ENCODE measurements at regions not wholly inside any gene's neighbourhood (a gene's known extent, or its start where the extent isn't known, plus 50 kb on each side); places are given as distances from the start of the nearest gene placed in this dataset.
A peak's percentile ranks its signal among the peaks of the same experiment; 100 is the strongest.
"Not testable (repeated sequence)": the region's sequence is repeated elsewhere in the genome, so short reads cannot be mapped to it uniquely, and the experiment has no call there.

DNA sequence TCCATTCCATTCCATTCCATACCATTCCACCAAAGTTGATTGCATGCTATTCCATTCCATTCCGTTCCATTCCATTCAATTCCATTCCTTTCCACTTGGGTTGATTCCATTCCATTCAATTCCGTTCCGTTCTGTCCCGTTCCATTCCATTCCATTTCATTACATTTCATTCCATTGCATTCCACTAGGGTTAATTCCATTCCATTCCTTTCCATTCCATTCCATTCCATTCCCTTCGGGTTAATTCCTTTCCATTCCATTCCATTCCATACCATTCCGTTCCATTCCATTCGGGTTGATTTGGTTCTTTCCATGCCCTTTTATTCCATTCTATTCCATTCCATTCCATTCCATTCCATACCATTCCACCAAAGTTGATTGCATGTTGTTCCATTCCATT is 131.9 kb downstream of the CWH43 start:
- not testable (repeated sequence) for H3K27ac Mint-ChIP-seq; DNase-seq (ENCODE audit: low spot score in 2 of 2); ATAC-seq
- peaks cover 71 to 78% of the 10 kb centered on the region in 2 donors for H3K9me3 Mint-ChIP-seq
- H3K36me3 Mint-ChIP-seq = peaks cover 60 to 64% of the 10 kb centered on the region in 2 donors

DNA sequence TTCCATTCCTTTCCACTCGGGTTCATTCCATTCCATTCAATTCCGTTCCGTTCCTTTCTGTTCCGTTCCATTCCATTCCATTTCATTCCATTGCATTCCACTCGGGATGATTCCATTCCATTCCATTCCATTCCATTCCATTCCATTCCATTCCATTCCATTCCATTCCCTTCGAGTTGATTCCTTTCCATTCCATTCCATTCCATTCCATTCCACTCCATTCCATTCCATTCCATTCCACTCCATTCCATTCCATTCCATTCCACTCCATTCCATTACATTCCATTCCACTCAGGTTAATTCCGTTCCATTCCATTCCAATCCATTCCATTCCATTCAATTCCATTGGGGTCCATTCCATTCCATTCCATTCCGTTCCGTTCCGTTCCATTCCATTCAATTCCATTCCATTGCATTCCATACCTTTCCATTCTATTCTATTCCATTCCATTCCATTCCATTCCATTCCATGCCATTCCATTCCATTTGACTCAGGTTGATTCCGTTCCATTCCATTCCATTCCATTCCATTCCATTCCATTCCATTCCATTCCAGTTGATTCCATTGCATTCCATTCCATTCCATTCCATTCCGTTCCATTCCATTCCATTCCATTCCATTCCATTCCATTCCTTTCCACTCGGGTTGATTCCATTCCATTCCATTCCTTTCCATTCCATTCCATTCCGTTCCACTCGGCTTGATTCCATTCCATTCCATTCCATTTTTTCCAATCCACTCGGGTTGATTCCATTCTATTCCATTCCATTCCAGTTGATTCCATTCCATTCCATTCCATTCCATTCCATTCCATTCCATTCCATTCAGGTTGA is 132.5 kb downstream of the CWH43 start:
- not testable (repeated sequence) for H3K27ac Mint-ChIP-seq
- peaks cover 65 to 75% of the 10 kb centered on the region in 2 donors for H3K9me3 Mint-ChIP-seq
- ATAC-seq = peak; percentile 28 to 36

GRCh38 chr4:49119345-49119744 is 133.3 kb downstream of the CWH43 start:
- peaks cover 52 to 57% of the 10 kb centered on the region in 2 donors for H3K36me3 Mint-ChIP-seq
- H3K9me3 Mint-ChIP-seq = peaks cover 62 to 69% of the 10 kb centered on the region in 2 donors
- DNase-seq (ENCODE audit: low spot score in 2 of 2); ATAC-seq: not testable (repeated sequence)
- H3K27ac Mint-ChIP-seq = peak overlapping the region in 1 of 2 donors; percentile 0

More for the DNA sequence above, 132.5 kb downstream of the CWH43 start:
- DNase-seq (ENCODE audit: low spot score in 2 of 2) = not testable (repeated sequence)
- H3K36me3 Mint-ChIP-seq = peaks cover 55 to 61% of the 10 kb centered on the region in 2 donors

- not testable (repeated sequence) for H3K27ac Mint-ChIP-seq; ATAC-seq; DNase-seq (ENCODE audit: low spot score in 2 of 2)
- Mint-ChIP-seq H3K36me3 (peaks cover 49 to 54% of the 10 kb centered on the region in 2 donors), H3K9me3 (peaks cover 54 to 60% of the 10 kb centered on the region in 2 donors)
Measured at GRCh38 chr4:49120042-49120779, 134.1 kb downstream of the CWH43 start.

GRCh38 chr4:49120804-49121203 is 134.7 kb downstream of the CWH43 start:
- H3K36me3 Mint-ChIP-seq = peaks cover 49 to 54% of the 10 kb centered on the region in 2 donors
- not testable (repeated sequence) for DNase-seq (ENCODE audit: low spot score in 2 of 2); H3K27ac Mint-ChIP-seq
- peaks cover 49 to 55% of the 10 kb centered on the region in 2 donors for H3K9me3 Mint-ChIP-seq
- peak; percentile 13 to 34 for ATAC-seq

- DNase-seq (ENCODE audit: low spot score in 2 of 2); ATAC-seq; H3K27ac Mint-ChIP-seq: not testable (repeated sequence)
- H3K36me3 Mint-ChIP-seq = peaks cover 10 to 16% of the 10 kb centered on the region in 2 donors
- peaks cover 17 to 29% of the 10 kb centered on the region in 2 donors for H3K9me3 Mint-ChIP-seq
Measured at GRCh38 chr4:49126443-49126842, 140.4 kb downstream of the CWH43 start.

GRCh38 chr4:49126858-49127257 is 140.8 kb downstream of the CWH43 start:
- Mint-ChIP-seq H3K36me3 (peaks cover 14 to 20% of the 10 kb centered on the region in 2 donors), H3K9me3 (peaks cover 21 to 33% of the 10 kb centered on the region in 2 donors)
- not testable (repeated sequence) for ATAC-seq; DNase-seq (ENCODE audit: low spot score in 2 of 2); H3K27ac Mint-ChIP-seq

- not testable (repeated sequence) for DNase-seq (ENCODE audit: low spot score in 2 of 2); ATAC-seq; H3K27ac Mint-ChIP-seq
- Mint-ChIP-seq H3K9me3 (peaks cover 31 to 38% of the 10 kb centered on the region in 2 donors), H3K36me3 (peaks cover 21 to 25% of the 10 kb centered on the region in 2 donors)
Measured at GRCh38 chr4:49129385-49129784, 143.3 kb downstream of the CWH43 start.

DNA sequence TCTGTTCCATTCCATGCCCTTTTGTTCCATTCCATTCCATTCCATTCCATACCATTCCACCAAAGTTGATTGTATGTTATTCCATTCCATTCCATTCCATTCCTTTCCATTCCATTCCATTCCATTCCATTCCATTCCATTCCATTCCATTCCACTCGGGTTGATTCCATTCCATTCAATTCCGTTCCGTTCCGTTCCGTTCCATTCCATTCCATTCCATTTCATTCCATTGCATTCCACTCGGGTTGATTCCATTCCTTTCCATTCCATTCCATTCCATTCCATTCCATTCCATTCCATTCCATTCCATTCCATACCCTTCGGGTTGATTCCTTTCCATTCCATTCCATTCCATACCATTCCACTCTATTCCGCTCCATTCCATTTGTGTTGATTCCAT is 143.8 kb downstream of the CWH43 start:
- not testable (repeated sequence) for H3K27ac Mint-ChIP-seq, ATAC-seq

GRCh38 chr4:49130724-49131123 is 144.6 kb downstream of the CWH43 start:
- Mint-ChIP-seq H3K36me3 (peaks cover 21 to 31% of the 10 kb centered on the region in 2 donors), H3K9me3 (peaks cover 31 to 46% of the 10 kb centered on the region in 2 donors)
- not testable (repeated sequence) for H3K27ac Mint-ChIP-seq; DNase-seq (ENCODE audit: low spot score in 2 of 2); ATAC-seq

More for the DNA sequence above, 143.8 kb downstream of the CWH43 start:
- Mint-ChIP-seq H3K9me3 (peaks cover 31 to 43% of the 10 kb centered on the region in 2 donors), H3K36me3 (peaks cover 21 to 30% of the 10 kb centered on the region in 2 donors)
- DNase-seq (ENCODE audit: low spot score in 2 of 2) = not testable (repeated sequence)

- H3K36me3 Mint-ChIP-seq = peaks cover 26 to 39% of the 10 kb centered on the region in 2 donors
- ATAC-seq = peak in 1 of 2 donors; percentile 29
- peaks cover 32 to 42% of the 10 kb centered on the region in 2 donors for H3K9me3 Mint-ChIP-seq
- not testable (repeated sequence) for H3K27ac Mint-ChIP-seq; DNase-seq (ENCODE audit: low spot score in 2 of 2)
Measured at GRCh38 chr4:49137043-49137442, 151.0 kb downstream of the CWH43 start.

GRCh38 chr4:49137961-49138360 is 151.9 kb downstream of the CWH43 start:
- Mint-ChIP-seq H3K9me3 (peaks cover 32 to 46% of the 10 kb centered on the region in 2 donors), H3K36me3 (peaks cover 31 to 44% of the 10 kb centered on the region in 2 donors)
- DNase-seq (ENCODE audit: low spot score in 2 of 2); H3K27ac Mint-ChIP-seq; ATAC-seq: not testable (repeated sequence)

- ATAC-seq; DNase-seq (ENCODE audit: low spot score in 2 of 2): not testable (repeated sequence)
Measured at GRCh38 chr4:49138818-49139217, 152.7 kb downstream of the CWH43 start.

DNA sequence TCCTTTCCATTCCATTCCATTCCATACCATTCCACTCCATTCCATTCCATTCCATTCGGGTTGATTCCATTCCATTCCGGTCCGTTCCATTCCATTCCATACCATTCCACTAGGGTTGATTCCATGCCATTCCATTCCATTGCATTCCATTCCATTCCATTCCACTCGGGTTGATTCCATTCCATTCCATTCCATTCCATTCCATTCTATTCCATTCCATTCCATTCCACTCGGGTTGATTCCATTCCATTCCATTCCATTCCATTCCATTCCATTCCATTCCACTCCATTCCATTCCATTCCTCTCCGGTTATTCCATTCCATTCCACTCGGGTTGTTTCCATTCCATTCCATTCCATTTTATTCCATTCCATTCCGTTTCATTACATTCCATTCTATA is 153.4 kb downstream of the CWH43 start:
- peaks cover 40 to 48% of the 10 kb centered on the region in 2 donors for H3K36me3 Mint-ChIP-seq
- ATAC-seq = peak in 1 of 2 donors; percentile 28
- H3K9me3 Mint-ChIP-seq = peaks cover 41 to 50% of the 10 kb centered on the region in 2 donors

More at GRCh38 chr4:49138818-49139217, 152.7 kb downstream of the CWH43 start:
- peaks cover 37 to 47% of the 10 kb centered on the region in 2 donors for H3K36me3 Mint-ChIP-seq
- peaks cover 39 to 50% of the 10 kb centered on the region in 2 donors for H3K9me3 Mint-ChIP-seq
- not testable (repeated sequence) for H3K27ac Mint-ChIP-seq

DNA sequence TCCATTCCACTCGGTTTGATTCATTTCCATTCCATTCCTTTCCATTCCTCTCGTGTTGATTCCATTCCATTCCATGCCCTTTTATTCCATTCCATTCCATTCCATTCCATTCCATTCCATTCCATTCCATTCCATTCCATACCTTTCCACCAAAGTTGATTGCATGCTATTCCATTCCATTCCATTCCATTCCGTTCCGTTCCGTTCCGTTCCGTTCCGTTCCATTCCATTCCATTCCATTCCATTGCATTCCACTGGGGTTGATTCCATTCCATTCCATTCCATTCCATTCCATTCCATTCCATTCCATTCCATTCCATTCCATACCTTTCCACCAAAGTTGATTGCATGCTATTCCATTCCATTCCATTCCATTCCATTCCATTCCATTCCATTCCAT is 154.3 kb downstream of the CWH43 start:
- H3K27ac Mint-ChIP-seq; DNase-seq (ENCODE audit: low spot score in 2 of 2); ATAC-seq: not testable (repeated sequence)
- Mint-ChIP-seq H3K9me3 (peaks cover 47 to 51% of the 10 kb centered on the region in 2 donors), H3K36me3 (peaks cover 48 to 52% of the 10 kb centered on the region in 2 donors)

More for the DNA sequence above, 153.4 kb downstream of the CWH43 start:
- not testable (repeated sequence) for H3K27ac Mint-ChIP-seq; DNase-seq (ENCODE audit: low spot score in 2 of 2)

GRCh38 chr4:49141955-49142354 is 155.9 kb downstream of the CWH43 start:
- not testable (repeated sequence) for DNase-seq (ENCODE audit: low spot score in 2 of 2); ATAC-seq; H3K27ac Mint-ChIP-seq
- H3K36me3 Mint-ChIP-seq = peaks cover 57% of the 10 kb centered on the region in 2 donors
- peaks cover 59 to 63% of the 10 kb centered on the region in 2 donors for H3K9me3 Mint-ChIP-seq
